H1 (cell line): ENCODE measurements at regions not wholly inside any gene's neighbourhood (a gene's known extent, or its start where the extent isn't known, plus 50 kb on each side); places are given as distances from the start of the nearest gene placed in this dataset.

Source experiments
- CTCF ChIA-PET: fragments of 300-600 bp; sonication (Branson Sonifier 250); formaldehyde crosslinking; loops from one replicate; lab custom pipeline; 2021; ENCODE audit not compliant: partially characterized antibody; lab: Charles Lee
- POLR2A ChIA-PET: fragments of 300-600 bp; sonication (Branson Sonifier 250); formaldehyde crosslinking; loops from one replicate; lab custom pipeline; 2021; ENCODE audit warnings: inconsistent platforms; ENCODE audit not compliant: partially characterized antibody; lab: Charles Lee
- DNase-seq, 2 experiments: peaks; one replicate each; pipeline versions ENCODE4 v3.0.0 to v3.0.0-alpha.2; 2010 to 2022; ENCODE audit warnings: low spot score in 2 of 2, low read depth in 1 of 2, mixed read lengths in 1 of 2
- FAIRE-seq: peaks from 2 replicates; lab custom pipeline; 2011; peaks lifted over from hg19 to GRCh38; lab: Jason Lieb, UNC
- H2AFZ ChIP-seq: 2 replicates; pipeline ENCODE4 v1.8.1; 2012; ENCODE audit warnings: low read length, inconsistent platforms
- H2AK5ac ChIP-seq: 2 replicates; pipeline ENCODE4 v1.6.1; 2013; ENCODE audit warnings: low read depth, low read length
- H2BK120ac ChIP-seq: replicated peaks from 2 replicates; pipeline ENCODE3; 2013; ENCODE audit warnings: low read depth, low read length, inconsistent platforms
- H2BK12ac ChIP-seq: 2 replicates; pipeline ENCODE4 v1.6.1; 2013; ENCODE audit warnings: low read depth, low read length
- H2BK15ac ChIP-seq: 2 replicates; pipeline ENCODE4 v1.6.1; 2013; ENCODE audit warnings: low read length
- H2BK20ac ChIP-seq: 2 replicates; pipeline ENCODE4 v1.6.1; 2013; ENCODE audit warnings: low read length
- H2BK5ac ChIP-seq: 2 replicates; pipeline ENCODE4 v1.6.1; 2013; ENCODE audit warnings: low read depth, low read length
- H3K14ac ChIP-seq: 2 replicates; pipeline ENCODE4 v1.6.1; 2013; ENCODE audit warnings: inconsistent platforms; ENCODE audit not compliant: insufficient read length
- H3K18ac ChIP-seq: 2 replicates; pipeline ENCODE4 v1.6.1; 2013; ENCODE audit warnings: low read length; ENCODE audit errors: extremely low read depth
- H3K23ac ChIP-seq: 2 replicates; pipeline ENCODE4 v1.6.1; 2013; ENCODE audit warnings: inconsistent platforms; ENCODE audit not compliant: insufficient read length
- H3K23me2 ChIP-seq: 2 replicates; pipeline ENCODE4 v1.6.1; 2013; ENCODE audit warnings: low read depth, low read length
- H3K27ac ChIP-seq: 2 replicates; pipeline ENCODE4 v1.6.1; 2011; ENCODE audit warnings: low read depth, low read length, inconsistent platforms
- H3K27me3 ChIP-seq, 4 experiments: replicated peaks in 1 of 4; 1 replicate in 1 of 4; 2 replicates in 3 of 4; pipeline versions ENCODE4 v1.6.1 to v1.8.1; 2011 to 2013; ENCODE audit warnings: low read length in 3 of 4, mild to moderate bottlenecking in 3 of 4, inconsistent platforms in 2 of 4, mixed read lengths in 2 of 4, moderate library complexity in 1 of 4; ENCODE audit not compliant: control insufficient read depth in 3 of 4, insufficient read depth in 3 of 4; ENCODE audit errors: extremely low read depth in 1 of 4
- H3K36me3 ChIP-seq, 4 experiments: 2 replicates each; pipeline versions ENCODE4 v1.6.1 to v1.8.1; 2011 to 2013; ENCODE audit warnings: mild to moderate bottlenecking in 4 of 4, low read length in 3 of 4, moderate library complexity in 2 of 4, control low read depth in 1 of 4, inconsistent platforms in 1 of 4; ENCODE audit not compliant: insufficient read depth in 4 of 4, control insufficient read depth in 2 of 4
- H3K4ac ChIP-seq: replicated peaks from 2 replicates; pipeline ENCODE3; 2013; ENCODE audit warnings: low read length, low read depth, mixed read lengths, inconsistent platforms; ENCODE audit not compliant: insufficient read length
- H3K4me1 ChIP-seq, 4 experiments: replicated peaks in 1 of 4; 1 replicate in 1 of 4; 2 replicates in 3 of 4; pipeline versions ENCODE4 v1.6.1 to v1.8.1; 2011 to 2013; ENCODE audit warnings: low read length in 3 of 4, inconsistent platforms in 2 of 4, mixed read lengths in 1 of 4; ENCODE audit not compliant: insufficient read depth in 4 of 4, control insufficient read depth in 3 of 4
- H3K4me2 ChIP-seq, 2 experiments: 2 replicates each; pipeline versions ENCODE4 v1.6.1 to v1.8.1; 2011 to 2013; ENCODE audit warnings: low read depth in 2 of 2, low read length in 2 of 2, control low read depth in 1 of 2, inconsistent platforms in 1 of 2, mild to moderate bottlenecking in 1 of 2; ENCODE audit not compliant: insufficient read depth in 1 of 2
- H3K4me3 ChIP-seq, 4 experiments: fragments of 200-600, 300-600 bp in 1 of 4; sonication (generic), shearing (Covaris generic), sonication (Bioruptor Twin) in 1 of 4; 2 replicates each; pipeline versions ENCODE4 v1.5.1 to v1.8.1; 2011 to 2016; ENCODE audit warnings: low read length in 4 of 4, low read depth in 3 of 4, control low read depth in 2 of 4, inconsistent platforms in 2 of 4, mild to moderate bottlenecking in 2 of 4, mixed read lengths in 1 of 4, moderate library complexity in 1 of 4; ENCODE audit not compliant: insufficient read depth in 2 of 4; ENCODE audit errors: extremely low read depth in 1 of 4
- H3K56ac ChIP-seq: replicated peaks from 2 replicates; pipeline ENCODE3; 2013; ENCODE audit warnings: low read depth, mild to moderate bottlenecking, mixed read lengths, low read length, inconsistent platforms; ENCODE audit not compliant: insufficient read length
- H3K79me1 ChIP-seq: 2 replicates; pipeline ENCODE4 v1.6.1; 2013; ENCODE audit warnings: low read depth, low read length, control low read depth
- H3K79me2 ChIP-seq, 2 experiments: 2 replicates each; pipeline versions ENCODE4 v1.6.1 to v1.8.1; 2012 to 2013; ENCODE audit warnings: low read length in 2 of 2, mild to moderate bottlenecking in 2 of 2, inconsistent platforms in 1 of 2; ENCODE audit not compliant: insufficient read depth in 2 of 2, control insufficient read depth in 1 of 2
- H3K9ac ChIP-seq, 4 experiments: replicated peaks in 1 of 4; 1 replicate in 1 of 4; 2 replicates in 3 of 4; pipeline versions ENCODE4 v1.6.1 to v1.8.1; 2011 to 2013; ENCODE audit warnings: low read depth in 3 of 4, low read length in 3 of 4, control low read depth in 2 of 4, mild to moderate bottlenecking in 2 of 4, moderate library complexity in 2 of 4, inconsistent platforms in 1 of 4; ENCODE audit errors: extremely low read depth in 1 of 4
- H3K9me3 ChIP-seq, 2 experiments: 2 replicates each; pipeline versions ENCODE4 v1.6.1 to v1.8.1; 2012 to 2013; ENCODE audit warnings: mild to moderate bottlenecking in 2 of 2, moderate library complexity in 2 of 2, control low read depth in 1 of 2, inconsistent platforms in 1 of 2, low read depth in 1 of 2, low read length in 1 of 2, mixed read lengths in 1 of 2; ENCODE audit not compliant: insufficient read depth in 2 of 2
- H4K20me1 ChIP-seq, 2 experiments: replicated peaks in 1 of 2; 2 replicates each; pipeline versions ENCODE3 to v1.8.1; 2011 to 2013; ENCODE audit warnings: inconsistent platforms in 2 of 2, low read length in 2 of 2, mild to moderate bottlenecking in 1 of 2; ENCODE audit not compliant: insufficient read depth in 2 of 2, control insufficient read depth in 1 of 2
- H4K5ac ChIP-seq: 2 replicates; pipeline ENCODE4 v1.6.1; 2013; ENCODE audit warnings: low read length, low read depth, mixed read lengths, inconsistent platforms; ENCODE audit not compliant: insufficient read length
- H4K8ac ChIP-seq: 2 replicates; pipeline ENCODE4 v1.8.0; 2013; ENCODE audit warnings: mild to moderate bottlenecking, moderate library complexity, low read length, inconsistent platforms; ENCODE audit not compliant: insufficient read depth; ENCODE audit errors: extremely low read depth
- H4K91ac ChIP-seq: replicated peaks from 2 replicates; pipeline ENCODE3; 2013; ENCODE audit warnings: low read length, mixed read lengths, inconsistent platforms; ENCODE audit not compliant: insufficient read length
- EP300 ChIP-seq, 2 experiments: IDR thresholded peaks; 1 replicate in 1 of 2; 2 replicates in 1 of 2; pipeline ENCODE4 v1.6.1; 2011 to 2012; ENCODE audit warnings: low read depth in 2 of 2, low read length in 2 of 2, mild to moderate bottlenecking in 2 of 2, borderline replicate concordance in 1 of 2, inconsistent platforms in 1 of 2, moderate library complexity in 1 of 2
- KDM5A ChIP-seq: fragments of 200-600 bp; IDR thresholded peaks from 2 replicates; pipeline ENCODE4 v1.7.1; 2012; ENCODE audit warnings: mild to moderate bottlenecking, low read length, inconsistent platforms, mixed read lengths
- RNF2 ChIP-seq: fragments of 200-900, 300-1000 bp; sonication (generic); IDR thresholded peaks from 2 replicates; pipeline ENCODE4 v1.7.1; 2016; ENCODE audit warnings: borderline replicate concordance, low read depth, mild to moderate bottlenecking, antibody characterized with exemption, low read length; ENCODE audit not compliant: poor library complexity, severe bottlenecking; ENCODE audit errors: missing control alignments
- SUZ12 ChIP-seq: fragments of 200-600 bp; sonication (generic); IDR thresholded peaks from 2 replicates; pipeline ENCODE4 v1.6.1; 2012; ENCODE audit warnings: mild to moderate bottlenecking, inconsistent platforms, low read length, moderate library complexity, mixed read lengths
- WGBS, 2 experiments: shearing (Covaris generic) in 1 of 2; methylation state at CpG; one replicate each; pipeline versions ENCODE4 v1.1.6 to v1.1.7; 2013 to 2015; ENCODE audit warnings: low lambda C conversion rate in 2 of 2, mixed read lengths in 2 of 2, inconsistent platforms in 1 of 2, low coverage in 1 of 2, missing lambda C conversion rate in 1 of 2; ENCODE audit not compliant: insufficient replicate concordance in 2 of 2, insufficient coverage in 1 of 2, insufficient read length in 1 of 2; ENCODE audit errors: extremely low coverage in 1 of 2, missing lambda C conversion rate in 1 of 2; 5-methylcytosine and 5-hydroxymethylcytosine counted together
- TF ChIP-seq, protein P1 (sequence below): IDR thresholded peaks from 2 replicates; pipeline ENCODE4 v1.6.1; 2011; ENCODE audit warnings: low read depth, mild to moderate bottlenecking, low read length; ENCODE audit not compliant: insufficient read depth

DNA sequence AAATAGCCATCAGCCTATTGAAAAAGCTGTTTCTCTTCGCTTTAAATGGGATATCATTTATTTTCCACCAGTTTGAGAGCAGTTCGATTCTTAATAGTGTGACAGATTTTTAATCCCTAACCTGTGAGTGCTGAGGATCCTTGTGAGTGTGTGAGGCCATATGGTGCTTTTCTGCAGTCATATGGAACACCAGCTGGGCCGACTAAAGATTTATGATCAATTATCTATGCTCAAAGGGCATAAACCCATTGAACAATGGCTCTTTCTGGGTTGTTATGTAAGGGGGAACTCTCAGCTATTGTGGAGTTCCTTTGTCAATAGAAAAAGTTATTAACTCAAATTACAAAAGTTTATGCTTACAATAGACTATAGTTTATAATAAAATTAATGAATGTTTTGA lies 1003.6 kb downstream of the FAT4 start:
- no peak for FAIRE-seq
- Histone ChIP-seq H3K23me2 (no peaks in the 10 kb centered on the region), H3K56ac (no peak overlapping the region), H3K23ac (no peak overlapping the region), H3K4me2 (no peak overlapping the region), H4K20me1 (no peaks in the 10 kb centered on the region), H3K14ac (no peak overlapping the region), H2AK5ac (no peak overlapping the region), H3K36me3 (no peaks in the 10 kb centered on the region), H3K4me1 (no peaks in the 10 kb centered on the region), H3K79me2 (no peaks in the 10 kb centered on the region)
- ChIA-PET POLR2A (no interaction called here), CTCF (no interaction called here)
- TF ChIP-seq, protein P1, sequence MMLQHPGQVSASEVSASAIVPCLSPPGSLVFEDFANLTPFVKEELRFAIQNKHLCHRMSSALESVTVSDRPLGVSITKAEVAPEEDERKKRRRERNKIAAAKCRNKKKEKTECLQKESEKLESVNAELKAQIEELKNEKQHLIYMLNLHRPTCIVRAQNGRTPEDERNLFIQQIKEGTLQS: no peak
- TF ChIP-seq SUZ12: no peak
- TF ChIP-seq RNF2: no peak
- no peak for TF ChIP-seq KDM5A
- TF ChIP-seq EP300 (IDR thresholded peaks at IDR 0.05; ENCODE audit: borderline replicate concordance in 1 of 2, low read depth in 2 of 2, low read length in 2 of 2): no peak
- TF ChIP-seq, all 59 proteins: peak for 0
- Histone ChIP-seq H3K4ac (no peak overlapping the region), H2BK120ac (no peak overlapping the region), H2BK15ac (no peak overlapping the region), H2BK5ac (no peak overlapping the region), H3K18ac (no peak overlapping the region), H4K91ac (no peak overlapping the region), H2BK20ac (no peak overlapping the region), H3K27ac (no peak overlapping the region), H3K9me3 (no peaks in the 10 kb centered on the region), H3K9ac (no peak overlapping the region), H3K27me3 (no peaks in the 10 kb centered on the region), H3K79me1 (no peaks in the 10 kb centered on the region), H2BK12ac (no peak overlapping the region), H4K8ac (no peak overlapping the region), H3K4me3 (no peak overlapping the region), H2AFZ (no peak overlapping the region), H4K5ac (no peak overlapping the region)
- 90% methylated on average over 3 of the region's 3 CpGs; no CpG with 5 or more reads in 1 of the 2 experiments for WGBS, 2 experiments
- DNase-seq: no peak
